ENCODE measurements at regions not wholly inside any gene's neighbourhood (a gene's known extent, or its start where the extent isn't known, plus 50 kb on each side); places are given as distances from the start of the nearest gene placed in this dataset.
"Not testable (repeated sequence)": the region's sequence is repeated elsewhere in the genome, so short reads cannot be mapped to it uniquely, and the experiment has no call there.

- DNase-seq = no peak
Measured at GRCh38 chr2:224106794-224107193, 67.7 kb upstream of the SERPINE2 start.

- DNase-seq = no peak
Measured at GRCh38 chr2:224104668-224105386, 65.7 kb upstream of the SERPINE2 start.

- no peak for DNase-seq
Measured at GRCh38 chr2:224103651-224104050, 64.6 kb upstream of the SERPINE2 start.

GRCh38 chr2:224102991-224103390 is 63.9 kb upstream of the SERPINE2 start:
- DNase-seq = no peak

- peak; percentile 35 for DNase-seq
Measured at GRCh38 chr2:224101820-224102630, 62.9 kb upstream of the SERPINE2 start.

- DNase-seq = no peak
Measured at GRCh38 chr2:224099861-224100643, 61.0 kb upstream of the SERPINE2 start.

GRCh38 chr2:224098481-224099230 is 59.6 kb upstream of the SERPINE2 start:
- no peak for DNase-seq

GRCh38 chr2:224094413-224094812 is 55.3 kb upstream of the SERPINE2 start:
- no peak for DNase-seq

- DNase-seq = not testable (repeated sequence)
Measured at GRCh38 chr2:224091671-224092070, 52.6 kb upstream of the SERPINE2 start.

- DNase-seq = not testable (repeated sequence)
Measured at GRCh38 chr2:224089606-224090005, 50.5 kb upstream of the SERPINE2 start.
